ENCODE measurements at regions not wholly inside any gene's neighbourhood (a gene's known extent, or its start where the extent isn't known, plus 50 kb on each side); places are given as distances from the start of the nearest gene placed in this dataset.

DNA sequence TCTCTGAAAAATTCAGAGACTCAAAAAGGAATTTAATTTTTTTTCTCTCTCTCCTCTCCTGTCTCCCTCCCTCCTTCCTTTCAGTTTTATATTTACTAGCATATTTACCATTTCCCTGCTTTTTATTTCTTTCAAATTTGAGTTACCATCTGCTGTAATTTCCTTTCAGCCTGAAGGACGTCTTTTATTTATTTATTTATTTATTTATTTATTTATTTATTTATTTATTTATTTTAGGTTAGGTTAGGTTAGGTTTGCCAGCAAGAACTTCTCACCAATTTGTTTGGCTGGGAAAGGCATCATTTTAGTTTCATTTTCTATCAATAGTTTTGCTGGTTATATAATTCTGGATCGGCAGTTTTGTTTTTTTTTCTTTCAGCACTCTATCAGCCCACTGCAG is 231.7 kb upstream of the ZRANB2 start:
- Histone ChIP-seq H3K27me3 (ENCODE audit: insufficient read depth, low read depth, severe bottlenecking) (no peaks in the 10 kb centered on the region), H3K36me3 (no peaks in the 10 kb centered on the region), H3K27ac (no peak overlapping the region), H3K4me3 (ENCODE audit: low read depth, low read length) (no peak overlapping the region), H3K9me3 (ENCODE audit: severe bottlenecking) (no peaks in the 10 kb centered on the region)
- TF ChIP-seq, protein P1, sequence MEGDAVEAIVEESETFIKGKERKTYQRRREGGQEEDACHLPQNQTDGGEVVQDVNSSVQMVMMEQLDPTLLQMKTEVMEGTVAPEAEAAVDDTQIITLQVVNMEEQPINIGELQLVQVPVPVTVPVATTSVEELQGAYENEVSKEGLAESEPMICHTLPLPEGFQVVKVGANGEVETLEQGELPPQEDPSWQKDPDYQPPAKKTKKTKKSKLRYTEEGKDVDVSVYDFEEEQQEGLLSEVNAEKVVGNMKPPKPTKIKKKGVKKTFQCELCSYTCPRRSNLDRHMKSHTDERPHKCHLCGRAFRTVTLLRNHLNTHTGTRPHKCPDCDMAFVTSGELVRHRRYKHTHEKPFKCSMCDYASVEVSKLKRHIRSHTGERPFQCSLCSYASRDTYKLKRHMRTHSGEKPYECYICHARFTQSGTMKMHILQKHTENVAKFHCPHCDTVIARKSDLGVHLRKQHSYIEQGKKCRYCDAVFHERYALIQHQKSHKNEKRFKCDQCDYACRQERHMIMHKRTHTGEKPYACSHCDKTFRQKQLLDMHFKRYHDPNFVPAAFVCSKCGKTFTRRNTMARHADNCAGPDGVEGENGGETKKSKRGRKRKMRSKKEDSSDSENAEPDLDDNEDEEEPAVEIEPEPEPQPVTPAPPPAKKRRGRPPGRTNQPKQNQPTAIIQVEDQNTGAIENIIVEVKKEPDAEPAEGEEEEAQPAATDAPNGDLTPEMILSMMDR (IDR thresholded peaks at IDR 0.05; ENCODE audit: low read depth, low read length), result no peak
- DNase-seq, result no peak

- no peaks in the 10 kb centered on the region for H3K36me3 ChIP-seq
- no peaks in the 10 kb centered on the region for H3K27me3 ChIP-seq (ENCODE audit: insufficient read depth, low read depth, severe bottlenecking)
- no peaks in the 10 kb centered on the region for H3K9me3 ChIP-seq (ENCODE audit: severe bottlenecking)
- no peak overlapping the region for H3K27ac ChIP-seq
- TF ChIP-seq, protein P1 (IDR thresholded peaks at IDR 0.05; ENCODE audit: low read depth, low read length), result no peak
- DNase-seq, result no peak
- H3K4me3 ChIP-seq (ENCODE audit: low read depth, low read length), result no peak overlapping the region
These were observed 230.5 kb upstream of the ZRANB2 start for GRCh38 chr1:71311376-71311775.

DNA sequence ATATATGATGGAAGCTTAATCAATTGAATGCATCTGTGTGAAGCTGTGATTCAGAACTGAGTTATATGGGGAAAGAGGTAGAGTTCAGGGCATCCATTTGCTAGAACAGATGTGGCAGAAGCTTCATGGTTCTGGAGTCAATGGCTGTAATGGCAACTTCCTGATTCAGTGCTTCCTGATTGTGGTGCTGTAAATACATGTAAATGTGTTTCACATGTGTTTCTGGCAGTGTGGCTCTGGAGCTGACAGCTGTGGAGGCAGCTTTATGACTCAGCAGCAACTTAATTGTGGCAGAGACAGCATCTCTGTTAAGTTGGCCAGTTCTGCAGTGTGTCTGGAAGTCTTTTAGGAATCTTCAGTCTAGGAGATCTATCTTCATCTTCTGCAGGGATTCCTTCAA is 226.6 kb upstream of the ZRANB2 start:
- Histone ChIP-seq H3K27ac (no peak overlapping the region), H3K27me3 (ENCODE audit: insufficient read depth, low read depth, severe bottlenecking) (no peaks in the 10 kb centered on the region), H3K36me3 (no peaks in the 10 kb centered on the region), H3K9me3 (ENCODE audit: severe bottlenecking) (no peaks in the 10 kb centered on the region), H3K4me3 (ENCODE audit: low read depth, low read length) (no peak overlapping the region)
- TF ChIP-seq, protein P1 (IDR thresholded peaks at IDR 0.05; ENCODE audit: low read depth, low read length), result no peak
- DNase-seq, result no peak

GRCh38 chr1:71304125-71304524 is 223.3 kb upstream of the ZRANB2 start:
- DNase-seq, result no peak
- H3K36me3 ChIP-seq, result no peaks in the 10 kb centered on the region
- TF ChIP-seq, protein P1 (IDR thresholded peaks at IDR 0.05; ENCODE audit: low read depth, low read length), result no peak
- H3K27ac ChIP-seq, result no peak overlapping the region
- H3K9me3 ChIP-seq (ENCODE audit: severe bottlenecking), result no peaks in the 10 kb centered on the region
- H3K4me3 ChIP-seq (ENCODE audit: low read depth, low read length), result no peak overlapping the region
- no peaks in the 10 kb centered on the region for H3K27me3 ChIP-seq (ENCODE audit: insufficient read depth, low read depth, severe bottlenecking)

DNA sequence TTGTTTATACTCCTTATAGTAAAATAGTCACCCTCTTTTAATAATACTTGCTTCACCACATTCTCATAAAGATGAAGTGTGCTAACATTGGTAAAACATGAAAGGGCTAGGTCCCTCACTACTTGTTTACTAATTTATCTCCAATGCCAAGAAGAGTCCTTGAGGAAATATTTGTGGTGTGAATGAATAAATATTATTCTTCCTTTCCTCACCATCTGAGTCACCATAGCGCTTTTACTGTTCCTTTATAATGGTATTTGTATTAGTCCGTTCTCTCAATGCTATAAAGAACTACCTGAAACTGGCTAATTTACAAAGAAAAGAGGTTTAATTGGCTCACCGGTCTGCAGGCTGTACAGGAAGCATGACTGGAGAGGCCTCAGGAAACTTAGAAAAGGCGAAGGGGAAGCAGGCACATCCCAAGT is 222.8 kb upstream of the ZRANB2 start:
- TF ChIP-seq, protein P1 (IDR thresholded peaks at IDR 0.05; ENCODE audit: low read depth, low read length), result no peak
- no peak for DNase-seq
- Histone ChIP-seq H3K27ac (no peak overlapping the region), H3K9me3 (ENCODE audit: severe bottlenecking) (no peaks in the 10 kb centered on the region), H3K36me3 (no peaks in the 10 kb centered on the region), H3K4me3 (ENCODE audit: low read depth, low read length) (no peak overlapping the region), H3K27me3 (ENCODE audit: insufficient read depth, low read depth, severe bottlenecking) (no peaks in the 10 kb centered on the region)

DNA sequence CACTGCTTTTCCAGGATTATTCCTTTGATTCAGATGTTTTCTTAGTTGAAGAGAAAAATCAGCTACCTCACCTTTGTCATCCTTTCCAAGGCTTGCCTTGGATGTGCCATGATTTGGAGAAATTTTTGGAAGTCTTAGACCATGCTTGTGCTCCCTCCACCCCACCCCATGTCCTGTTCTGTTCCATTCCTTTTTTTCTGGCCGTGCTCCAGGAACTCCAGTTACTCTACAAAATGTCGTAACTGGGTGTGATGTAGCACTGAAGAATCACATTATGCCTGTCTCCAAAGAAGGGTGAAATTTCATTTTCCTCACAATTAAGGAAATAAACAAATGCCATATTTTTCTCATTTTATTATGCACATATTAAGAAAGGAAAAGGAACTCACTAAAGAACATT is 217.8 kb upstream of the ZRANB2 start:
- H3K9me3 ChIP-seq (ENCODE audit: severe bottlenecking), result no peaks in the 10 kb centered on the region
- TF ChIP-seq, protein P1 (IDR thresholded peaks at IDR 0.05; ENCODE audit: low read depth, low read length), result no peak
- no peak for DNase-seq
- no peak overlapping the region for H3K27ac ChIP-seq
- no peaks in the 10 kb centered on the region for H3K36me3 ChIP-seq
- H3K27me3 ChIP-seq (ENCODE audit: insufficient read depth, low read depth, severe bottlenecking), result no peaks in the 10 kb centered on the region
- H3K4me3 ChIP-seq (ENCODE audit: low read depth, low read length), result no peak overlapping the region

Measured in WERI-Rb-1 (cell line).